WTC11 (cell line): ENCODE measurements at regions not wholly inside any gene's neighbourhood (a gene's known extent, or its start where the extent isn't known, plus 50 kb on each side); places are given as distances from the start of the nearest gene placed in this dataset.

Experiments
- TF ChIP-seq, protein P1 (sequence below): sonication (generic); formaldehyde crosslinking; IDR thresholded peaks from 2 replicates; pipeline ENCODE4 v1.8.0; 2022; ENCODE audit warnings: mild to moderate bottlenecking, missing genetic modification reagents
- TF ChIP-seq, protein P2 (sequence below): fragments of 200-600 bp; IDR thresholded peaks from 2 replicates; pipeline ENCODE4 v1.8.0; 2022; ENCODE audit warnings: antibody characterized with exemption
- TF ChIP-seq, protein P3 (sequence below): sonication (generic); formaldehyde crosslinking; IDR thresholded peaks from 2 replicates; pipeline ENCODE4 v1.8.0; 2022; ENCODE audit warnings: mild to moderate bottlenecking, missing genetic modification reagents

DNA sequence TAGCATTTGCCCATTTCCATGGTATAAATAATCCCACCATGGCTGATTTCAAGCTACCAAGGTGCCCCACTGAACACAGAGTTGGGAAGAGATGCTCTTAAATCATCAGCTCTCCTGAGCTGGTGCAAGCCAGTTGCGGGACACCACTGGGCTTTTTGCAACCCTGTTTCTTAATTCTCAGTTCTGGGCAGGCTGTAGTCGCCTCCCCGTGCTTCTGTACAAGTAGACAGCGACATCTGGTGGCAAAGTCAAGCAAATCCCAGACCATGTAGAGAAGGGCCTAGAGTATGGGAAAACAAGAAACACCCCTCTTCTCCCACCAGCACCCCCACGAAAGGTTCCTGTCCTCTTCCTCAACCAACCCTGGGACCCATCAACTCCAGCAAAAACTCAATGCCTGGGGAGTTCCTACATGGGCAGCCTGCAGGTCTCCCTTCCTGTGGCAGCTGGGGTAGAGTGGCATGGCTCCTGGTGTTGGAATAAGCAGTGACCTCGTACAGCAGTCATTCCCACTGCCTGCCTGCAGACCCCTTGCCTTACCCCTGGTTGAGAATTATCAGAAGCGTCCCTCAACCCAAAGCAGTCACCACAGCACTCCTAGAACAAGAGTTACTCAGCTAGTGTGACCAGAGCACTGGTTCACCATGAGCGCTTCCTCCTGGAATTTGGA, 68.4 kb downstream of the IGLL5 start:
- TF ChIP-seq, protein P1, sequence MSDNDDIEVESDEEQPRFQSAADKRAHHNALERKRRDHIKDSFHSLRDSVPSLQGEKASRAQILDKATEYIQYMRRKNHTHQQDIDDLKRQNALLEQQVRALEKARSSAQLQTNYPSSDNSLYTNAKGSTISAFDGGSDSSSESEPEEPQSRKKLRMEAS, result no peak
- TF ChIP-seq, protein P2, sequence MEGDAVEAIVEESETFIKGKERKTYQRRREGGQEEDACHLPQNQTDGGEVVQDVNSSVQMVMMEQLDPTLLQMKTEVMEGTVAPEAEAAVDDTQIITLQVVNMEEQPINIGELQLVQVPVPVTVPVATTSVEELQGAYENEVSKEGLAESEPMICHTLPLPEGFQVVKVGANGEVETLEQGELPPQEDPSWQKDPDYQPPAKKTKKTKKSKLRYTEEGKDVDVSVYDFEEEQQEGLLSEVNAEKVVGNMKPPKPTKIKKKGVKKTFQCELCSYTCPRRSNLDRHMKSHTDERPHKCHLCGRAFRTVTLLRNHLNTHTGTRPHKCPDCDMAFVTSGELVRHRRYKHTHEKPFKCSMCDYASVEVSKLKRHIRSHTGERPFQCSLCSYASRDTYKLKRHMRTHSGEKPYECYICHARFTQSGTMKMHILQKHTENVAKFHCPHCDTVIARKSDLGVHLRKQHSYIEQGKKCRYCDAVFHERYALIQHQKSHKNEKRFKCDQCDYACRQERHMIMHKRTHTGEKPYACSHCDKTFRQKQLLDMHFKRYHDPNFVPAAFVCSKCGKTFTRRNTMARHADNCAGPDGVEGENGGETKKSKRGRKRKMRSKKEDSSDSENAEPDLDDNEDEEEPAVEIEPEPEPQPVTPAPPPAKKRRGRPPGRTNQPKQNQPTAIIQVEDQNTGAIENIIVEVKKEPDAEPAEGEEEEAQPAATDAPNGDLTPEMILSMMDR, result peak; percentile 57
- TF ChIP-seq, protein P3, sequence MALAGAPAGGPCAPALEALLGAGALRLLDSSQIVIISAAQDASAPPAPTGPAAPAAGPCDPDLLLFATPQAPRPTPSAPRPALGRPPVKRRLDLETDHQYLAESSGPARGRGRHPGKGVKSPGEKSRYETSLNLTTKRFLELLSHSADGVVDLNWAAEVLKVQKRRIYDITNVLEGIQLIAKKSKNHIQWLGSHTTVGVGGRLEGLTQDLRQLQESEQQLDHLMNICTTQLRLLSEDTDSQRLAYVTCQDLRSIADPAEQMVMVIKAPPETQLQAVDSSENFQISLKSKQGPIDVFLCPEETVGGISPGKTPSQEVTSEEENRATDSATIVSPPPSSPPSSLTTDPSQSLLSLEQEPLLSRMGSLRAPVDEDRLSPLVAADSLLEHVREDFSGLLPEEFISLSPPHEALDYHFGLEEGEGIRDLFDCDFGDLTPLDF (CRISPR knock-in tag), result no peak
